Left ventricle myocardium superior (tissue), 1 donor: ENCODE measurements at regions not wholly inside any gene's neighbourhood (a gene's known extent, or its start where the extent isn't known, plus 50 kb on each side); places are given as distances from the start of the nearest gene placed in this dataset.

Experiments
- ATAC-seq: fragments of 200-7000 bp; cut with Tn5 transposase; one replicate; pipeline ENCODE4 v1.9.1; 2020; ENCODE audit warnings: mild to moderate bottlenecking, moderate library complexity
- DNase-seq: peaks from one replicate; pipeline ENCODE4 v3.0.0-alpha.2; 2020
- intact Hi-C: fragments of 100-400 bp; cut with micrococcal nuclease; formaldehyde crosslinking; loops from one replicate; pipeline ENCODE4 v1.11.0; 2022
- donor health status: DM: no; HTN: yes; CAD: no; lungs with severe emphysema.

DNA sequence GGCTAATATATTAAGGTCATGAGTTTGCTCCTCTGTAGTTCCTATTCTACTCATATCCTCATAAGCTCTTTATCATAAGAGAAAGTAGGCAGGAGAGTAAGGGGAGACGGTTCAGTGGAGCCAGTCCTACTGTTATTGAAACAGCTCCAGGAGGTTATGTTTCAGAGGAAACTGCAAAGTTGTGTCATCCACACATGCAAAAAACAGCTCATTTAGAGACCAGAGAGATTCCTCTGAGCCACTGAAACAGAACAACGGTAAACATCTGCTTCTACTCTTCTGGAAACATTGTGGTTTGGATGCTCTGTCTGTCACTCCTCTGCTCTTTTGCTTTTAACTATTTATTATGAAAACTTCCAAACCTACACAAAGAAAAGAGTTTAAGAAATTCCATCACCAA is 66.3 kb upstream of the PPP2R5A start:
- intact Hi-C loops: no loop called here
- ATAC-seq (no peak), DNase-seq (no peak)

GRCh38 chr1:212219679-212220463 is 65.3 kb upstream of the PPP2R5A start:
- intact Hi-C loops: no loop called here
- ATAC-seq (no peak), DNase-seq (no peak)

- intact Hi-C loops: no loop called here
- ATAC-seq: no peak
Measured at GRCh38 chr1:212221801-212222200, 63.4 kb upstream of the PPP2R5A start.

GRCh38 chr1:212224102-212224501 is 61.1 kb upstream of the PPP2R5A start:
- no peak for DNase-seq
- intact Hi-C loops: no loop called here
- ATAC-seq: no peak

More at GRCh38 chr1:212221801-212222200, 63.4 kb upstream of the PPP2R5A start:
- DNase-seq: no peak

DNA sequence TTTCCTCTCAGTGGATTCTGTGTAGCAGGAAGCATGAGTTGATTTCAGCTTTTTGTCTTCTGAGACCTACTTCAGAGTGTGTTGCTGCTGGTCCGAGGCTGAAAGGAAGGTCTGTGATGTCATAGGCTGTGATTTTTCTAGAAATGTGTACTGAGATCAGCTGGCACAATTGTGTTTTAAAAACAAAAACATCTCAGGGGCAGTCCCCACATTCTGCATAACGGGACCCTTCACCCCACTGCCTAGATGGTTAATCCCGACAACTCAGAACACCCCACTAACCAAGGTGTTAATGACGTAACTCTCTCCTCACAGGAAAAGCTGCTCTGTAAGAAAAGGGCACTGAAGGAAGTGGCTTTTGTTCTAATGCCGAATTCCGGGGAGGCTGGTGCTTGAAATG is 59.8 kb upstream of the PPP2R5A start:
- intact Hi-C loops: no loop called here
- ATAC-seq (no peak), DNase-seq (no peak)

DNA sequence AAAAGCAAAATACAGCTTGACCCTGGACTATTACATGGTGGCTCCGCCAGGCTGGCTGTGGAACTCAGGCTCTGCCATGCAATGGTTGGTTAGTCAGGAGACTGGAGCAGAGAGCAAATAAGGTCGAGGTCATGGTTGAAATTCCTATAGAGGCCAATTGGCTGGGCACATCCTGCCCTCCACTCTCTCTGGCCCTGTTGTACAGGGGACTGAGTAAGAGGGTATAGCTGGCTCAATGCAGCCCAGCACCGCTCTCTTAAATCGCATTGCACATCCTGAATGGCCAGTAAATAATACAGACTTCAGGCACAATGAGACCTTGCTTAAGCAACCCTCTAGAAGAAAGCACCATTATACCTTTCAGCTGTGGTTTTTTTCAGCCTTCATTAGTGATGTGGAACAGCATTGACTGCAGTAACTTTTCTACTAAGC is 59.3 kb upstream of the PPP2R5A start:
- intact Hi-C loops: no loop called here
- DNase-seq (no peak), ATAC-seq (peak; percentile 17)

GRCh38 chr1:212226467-212226866 is 58.7 kb upstream of the PPP2R5A start:
- no peak for DNase-seq
- intact Hi-C loops: no loop called here

DNA sequence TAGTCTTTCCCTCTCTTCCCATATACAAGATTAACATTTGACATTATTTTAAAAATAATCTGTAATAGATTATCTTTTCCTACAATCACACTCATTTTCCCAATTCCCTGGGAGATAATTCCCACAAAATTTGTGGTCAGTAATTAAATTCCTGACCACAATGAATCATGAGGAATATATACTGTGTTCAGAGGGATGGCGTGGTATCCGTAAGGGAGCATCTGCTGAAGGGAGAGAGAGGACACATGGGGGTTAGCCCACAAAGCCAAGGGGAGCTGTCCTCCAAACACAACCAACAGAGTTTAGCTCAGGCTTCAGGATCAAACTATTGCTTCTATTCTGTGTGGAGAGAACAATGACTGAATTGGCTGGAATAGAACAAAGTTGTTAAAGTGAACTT is 57.1 kb upstream of the PPP2R5A start:
- ATAC-seq: no peak
- DNase-seq: no peak
- intact Hi-C loops: no loop called here

More at GRCh38 chr1:212226467-212226866, 58.7 kb upstream of the PPP2R5A start:
- peak; percentile 47 for ATAC-seq

DNA sequence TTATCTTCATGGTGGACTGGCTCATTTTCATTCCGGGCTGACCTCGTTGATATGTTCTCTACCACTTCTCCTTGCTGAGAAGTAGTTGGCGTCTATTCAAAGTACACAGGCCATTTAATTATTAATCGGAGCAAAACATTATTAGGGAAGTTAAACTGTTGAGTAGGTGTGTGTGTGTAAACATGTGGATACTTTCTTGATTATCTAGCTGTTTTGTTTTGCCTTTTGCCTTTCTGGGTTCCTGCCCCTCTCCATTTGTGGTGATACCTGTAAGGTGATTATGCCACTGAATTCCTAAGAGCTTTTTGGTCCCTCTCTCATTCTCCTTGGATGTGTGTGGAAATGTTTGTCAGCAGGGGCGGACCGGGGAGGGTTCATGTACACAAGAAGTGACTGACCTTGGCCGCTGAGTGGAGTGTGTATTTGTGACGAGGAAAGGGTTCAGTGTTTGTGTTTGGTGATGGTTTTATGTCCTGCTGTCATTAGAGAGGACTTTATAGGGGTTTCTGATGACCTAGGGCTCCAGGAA is 56.6 kb upstream of the PPP2R5A start:
- ATAC-seq: peak; percentile 11
- DNase-seq: no peak
- intact Hi-C loops: no loop called here

DNA sequence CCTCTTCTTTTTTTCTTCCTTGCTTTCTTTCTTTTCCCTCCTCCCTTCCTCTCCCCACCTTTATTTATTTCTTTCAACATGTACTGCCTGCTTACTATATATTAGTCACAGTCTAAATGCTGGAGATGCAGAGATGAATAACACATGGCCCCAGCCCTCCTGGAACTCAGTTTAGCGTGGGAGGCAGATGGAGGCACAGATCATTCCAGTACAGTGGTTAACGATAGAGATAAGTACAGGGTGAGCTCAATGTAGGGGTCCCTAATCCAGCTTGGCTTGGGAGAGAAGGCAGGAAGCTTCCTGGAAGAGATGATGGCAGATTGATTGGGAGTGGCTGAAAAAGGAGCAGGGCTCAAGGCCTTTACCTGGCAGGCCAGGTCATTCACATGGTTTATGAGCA is 55.6 kb upstream of the PPP2R5A start:
- ATAC-seq: no peak
- intact Hi-C loops: loop anchor here (10.0 kb wide), 1 partner anchor 55 kb away; the partner anchor contains the start of gene PPP2R5A
- DNase-seq: no peak

DNA sequence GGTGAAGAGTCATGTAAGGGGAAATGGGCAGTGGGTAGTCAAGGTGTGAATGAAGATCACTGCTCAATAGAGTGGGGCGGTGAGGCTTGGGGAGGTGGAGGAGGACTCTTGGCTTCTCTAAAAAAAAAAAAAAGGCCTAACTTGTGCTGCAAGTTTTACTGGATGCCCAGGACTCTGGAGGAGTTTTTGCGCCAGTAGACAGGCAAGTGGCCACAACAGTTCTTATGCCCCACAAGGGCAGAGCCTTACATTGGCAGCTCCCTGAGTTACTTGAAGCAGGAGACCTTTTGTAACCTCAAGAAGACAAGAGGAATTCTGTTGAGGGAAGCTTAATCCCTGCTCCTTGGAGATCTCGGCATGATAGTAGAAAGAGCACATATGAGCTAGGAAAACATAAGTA is 54.9 kb upstream of the PPP2R5A start:
- intact Hi-C loops: loop anchor here (10.0 kb wide), 1 partner anchor 54 kb away; the partner anchor contains the start of gene PPP2R5A
- no peak for DNase-seq
- no peak for ATAC-seq

GRCh38 chr1:212231372-212231771 is 53.8 kb upstream of the PPP2R5A start:
- intact Hi-C loops: loop anchor here (10.0 kb wide), 1 partner anchor 53 kb away; the partner anchor contains the start of gene PPP2R5A
- DNase-seq: no peak
- ATAC-seq: no peak

- intact Hi-C loops: loop anchor here (10.0 kb wide), 1 partner anchor 53 kb away; the partner anchor contains the start of gene PPP2R5A
- DNase-seq (no peak), ATAC-seq (no peak)
Measured at GRCh38 chr1:212232090-212232489, 53.1 kb upstream of the PPP2R5A start.

- intact Hi-C loops: loop anchor here (10.0 kb wide), 1 partner anchor 51 kb away; the partner anchor contains the start of gene PPP2R5A
- DNase-seq: no peak
- peak; percentile 71 for ATAC-seq
Measured at GRCh38 chr1:212233321-212233720, 51.9 kb upstream of the PPP2R5A start.

DNA sequence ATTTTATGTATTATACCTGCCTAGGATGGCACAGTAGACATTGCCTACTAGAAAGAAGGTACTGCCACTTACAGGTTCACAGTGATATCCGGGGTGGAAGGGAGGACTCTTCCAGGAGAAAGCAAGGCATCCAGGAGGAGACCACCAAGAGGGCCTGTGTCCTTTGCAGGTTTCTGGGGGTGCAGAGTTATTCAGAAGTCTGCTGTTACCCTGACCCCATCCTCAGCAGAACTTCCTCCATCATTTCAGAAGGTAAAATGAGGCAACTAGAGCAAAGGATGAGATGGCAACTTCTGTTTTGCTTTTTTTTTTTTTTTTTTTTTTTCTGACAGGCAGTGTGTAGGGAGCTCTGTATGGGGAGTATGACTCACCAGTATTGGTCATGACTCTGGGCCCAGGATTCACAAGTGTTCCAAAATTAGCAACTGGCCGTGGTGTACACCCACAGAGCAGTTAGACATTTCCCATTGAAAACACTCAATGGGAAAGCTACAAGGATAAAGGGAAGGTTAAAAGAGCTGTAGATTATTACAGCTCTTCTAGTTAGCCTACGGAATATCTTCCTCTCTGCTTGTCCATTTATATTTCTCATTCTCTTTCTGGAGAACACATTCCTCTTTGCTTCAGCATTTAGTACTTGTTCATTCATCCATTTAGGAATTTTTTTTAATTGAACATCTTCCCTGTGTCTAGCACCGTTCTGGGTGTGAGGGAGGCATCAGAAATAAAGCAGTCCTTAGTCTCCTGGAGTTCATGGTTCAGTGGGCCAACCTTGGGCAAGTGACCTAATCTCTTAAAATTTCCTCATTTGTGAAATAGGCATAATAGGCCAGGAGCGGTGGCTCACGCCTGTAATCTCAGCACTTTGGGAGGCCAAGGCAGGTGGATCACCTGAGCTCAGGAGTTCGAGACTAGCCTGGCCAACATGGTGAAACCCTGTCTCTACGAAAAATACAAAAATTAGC is 50.5 kb upstream of the PPP2R5A start:
- ATAC-seq (peak; percentile 95), DNase-seq (peak; percentile 37)
- intact Hi-C loops: loop anchor here (10.0 kb wide), 1 partner anchor 50 kb away; the partner anchor contains the start of gene PPP2R5A
